GM13976 (cell line): ENCODE measurements at regions not wholly inside any gene's neighbourhood (a gene's known extent, or its start where the extent isn't known, plus 50 kb on each side); places are given as distances from the start of the nearest gene placed in this dataset.

Source experiments
- DNase-seq: peaks from one replicate; pipeline ENCODE4 v3.0.0; 2012; ENCODE audit warnings: low spot score
- CTCF ChIP-seq: IDR thresholded peaks from 2 replicates; pipeline ENCODE4 v1.5.1; 2012; ENCODE audit warnings: borderline replicate concordance, mild to moderate bottlenecking; ENCODE audit not compliant: insufficient read depth; ENCODE audit errors: extremely low read depth, missing control alignments, control extremely low read depth
- in situ Hi-C: fragments of 300-500 bp; cut with MboI; formaldehyde crosslinking; loops from one replicate; pipeline ENCODE4 v1.12.0; 2022; ENCODE audit warnings: low sequenced_read_pairs, mixed read lengths, inconsistent platforms; ENCODE audit not compliant: unreplicated experiment

- no peak for TF ChIP-seq CTCF
- in situ Hi-C loops, result no loop called here
- DNase-seq, result no peak
Observed at GRCh38 chr10:4195213-4195612, 410.2 kb upstream of the KLF6 start.

GRCh38 chr10:4194231-4194630, 409.2 kb upstream of the KLF6 start:
- TF ChIP-seq CTCF, result no peak
- in situ Hi-C loops, result no loop called here
- DNase-seq, result no peak

GRCh38 chr10:4191894-4192293, 406.9 kb upstream of the KLF6 start:
- in situ Hi-C loops, result no loop called here
- no peak for TF ChIP-seq CTCF
- DNase-seq, result no peak

GRCh38 chr10:4191354-4191753, 406.3 kb upstream of the KLF6 start:
- no peak for DNase-seq
- no peak for TF ChIP-seq CTCF
- in situ Hi-C loops, result no loop called here

- no peak for DNase-seq
- TF ChIP-seq CTCF, result no peak
- in situ Hi-C loops, result no loop called here
Observed at GRCh38 chr10:4190876-4191275, 405.9 kb upstream of the KLF6 start.

GRCh38 chr10:4189281-4189680, 404.3 kb upstream of the KLF6 start:
- in situ Hi-C loops, result no loop called here
- DNase-seq, result no peak
- no peak for TF ChIP-seq CTCF

GRCh38 chr10:4188406-4188805, 403.4 kb upstream of the KLF6 start:
- no peak for TF ChIP-seq CTCF
- in situ Hi-C loops, result no loop called here
- no peak for DNase-seq
